ENCODE measurements at regions not wholly inside any gene's neighbourhood (a gene's known extent, or its start where the extent isn't known, plus 50 kb on each side); places are given as distances from the start of the nearest gene placed in this dataset.
"Not testable (repeated sequence)": the region's sequence is repeated elsewhere in the genome, so short reads cannot be mapped to it uniquely, and the experiment has no call there.

DNA sequence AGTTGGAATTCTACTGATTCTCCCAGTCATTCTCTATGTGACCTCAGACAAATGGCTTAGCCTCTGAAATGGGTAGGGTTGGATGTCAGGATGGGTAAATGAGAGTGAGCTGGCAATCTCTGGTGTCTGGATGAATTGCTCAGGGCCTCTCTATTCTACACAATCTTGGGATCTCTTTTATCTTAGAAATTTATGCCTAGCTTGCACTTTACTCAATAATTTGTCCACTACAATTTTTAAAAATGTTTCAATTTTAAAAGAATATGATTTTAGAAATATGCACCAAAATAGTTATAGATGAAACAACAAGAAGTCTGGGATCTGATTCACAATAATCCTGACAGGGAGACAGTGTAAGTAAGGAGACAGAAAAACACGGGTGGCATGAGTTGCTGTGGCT, 134.1 kb downstream of the KLRB1 start:
- H3K4me3 ChIP-seq (ENCODE audit: low read length); H3K36me3 ChIP-seq (ENCODE audit: insufficient read depth, low read length); H3K27me3 ChIP-seq (ENCODE audit: insufficient read depth, low read length); H3K9ac ChIP-seq (ENCODE audit: low read depth, low read length); H3K4me1 ChIP-seq (ENCODE audit: insufficient read depth, low read length); H3K27ac ChIP-seq (ENCODE audit: low read depth, low read length); H3K9me3 ChIP-seq (ENCODE audit: insufficient read depth, low read depth, low read length): not testable (repeated sequence)
- 89% methylated on average over 1 of the region's 1 CpG for WGBS

DNA sequence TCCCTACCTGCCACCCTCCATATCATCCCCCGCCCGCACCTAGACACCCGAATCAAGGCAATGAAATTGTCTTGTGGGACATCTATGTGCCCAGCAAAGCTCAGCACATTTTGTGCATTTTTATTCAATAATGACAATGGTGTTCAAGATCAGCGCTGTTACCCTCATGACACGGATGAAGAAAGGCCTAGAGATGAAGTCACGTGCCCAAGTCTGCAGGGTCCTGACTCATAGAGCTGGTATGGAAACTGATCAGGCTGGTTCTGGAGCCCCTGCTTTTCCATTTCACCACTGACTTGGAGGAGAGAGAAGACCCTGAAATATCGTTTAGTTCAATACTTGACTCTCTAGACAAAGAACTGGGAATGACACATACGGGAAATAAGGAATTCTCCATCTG, 136.2 kb downstream of the KLRB1 start:
- not testable (repeated sequence) for H3K27ac ChIP-seq (ENCODE audit: low read depth, low read length); H3K36me3 ChIP-seq (ENCODE audit: insufficient read depth, low read length); H3K27me3 ChIP-seq (ENCODE audit: insufficient read depth, low read length); H3K9me3 ChIP-seq (ENCODE audit: insufficient read depth, low read depth, low read length); H3K4me1 ChIP-seq (ENCODE audit: insufficient read depth, low read length); H3K9ac ChIP-seq (ENCODE audit: low read depth, low read length); H3K4me3 ChIP-seq (ENCODE audit: low read length)
- 90% methylated on average over 8 of the region's 8 CpGs for WGBS

DNA sequence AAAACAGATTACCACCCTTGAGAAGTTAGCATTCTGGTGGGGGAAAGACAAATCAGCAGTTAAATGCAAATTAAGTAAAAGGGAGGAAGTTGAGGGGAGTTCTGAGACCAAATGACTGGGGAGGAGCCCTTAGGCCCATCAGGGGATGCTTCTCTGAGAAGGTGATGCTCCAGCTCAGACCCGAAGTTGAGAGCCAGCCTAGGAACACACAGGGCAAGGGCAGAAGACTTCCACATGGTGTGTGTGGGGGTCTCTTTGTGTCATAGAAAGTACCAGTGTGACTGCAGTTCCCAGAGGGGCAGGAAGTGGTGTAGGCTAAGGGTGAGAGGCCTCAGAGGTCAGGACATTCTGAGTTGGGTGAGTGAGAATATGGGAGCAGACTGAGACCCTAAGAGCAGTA, 137.3 kb downstream of the KLRB1 start:
- not testable (repeated sequence) for H3K9me3 ChIP-seq (ENCODE audit: insufficient read depth, low read depth, low read length); H3K27me3 ChIP-seq (ENCODE audit: insufficient read depth, low read length); H3K9ac ChIP-seq (ENCODE audit: low read depth, low read length); H3K4me3 ChIP-seq (ENCODE audit: low read length); H3K27ac ChIP-seq (ENCODE audit: low read depth, low read length); H3K4me1 ChIP-seq (ENCODE audit: insufficient read depth, low read length); H3K36me3 ChIP-seq (ENCODE audit: insufficient read depth, low read length)
- 78% methylated on average over 1 of the region's 1 CpG for WGBS

DNA sequence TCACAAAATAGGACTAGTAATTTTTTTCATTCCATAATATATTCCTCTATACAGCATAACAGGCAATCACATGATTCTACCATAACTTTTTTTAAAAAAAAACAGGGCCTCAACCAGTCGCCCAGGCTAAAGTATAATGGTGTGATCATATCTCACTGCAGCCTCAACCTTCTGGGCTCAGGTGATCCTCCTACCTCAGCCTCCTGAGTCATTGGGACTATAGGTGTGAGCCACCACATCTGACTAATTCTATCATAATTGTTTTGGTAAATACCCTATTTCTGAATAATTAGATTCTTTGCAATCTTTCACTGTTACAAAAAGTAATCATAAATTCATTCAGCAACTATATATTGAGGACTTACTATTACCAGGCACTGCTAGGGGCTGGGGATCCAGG, 137.8 kb downstream of the KLRB1 start:
- not testable (repeated sequence) for H3K4me3 ChIP-seq (ENCODE audit: low read length); H3K9me3 ChIP-seq (ENCODE audit: insufficient read depth, low read depth, low read length); H3K27ac ChIP-seq (ENCODE audit: low read depth, low read length); H3K27me3 ChIP-seq (ENCODE audit: insufficient read depth, low read length); H3K4me1 ChIP-seq (ENCODE audit: insufficient read depth, low read length); H3K36me3 ChIP-seq (ENCODE audit: insufficient read depth, low read length); H3K9ac ChIP-seq (ENCODE audit: low read depth, low read length)
- 89% methylated on average over 1 of the region's 1 CpG for WGBS

DNA sequence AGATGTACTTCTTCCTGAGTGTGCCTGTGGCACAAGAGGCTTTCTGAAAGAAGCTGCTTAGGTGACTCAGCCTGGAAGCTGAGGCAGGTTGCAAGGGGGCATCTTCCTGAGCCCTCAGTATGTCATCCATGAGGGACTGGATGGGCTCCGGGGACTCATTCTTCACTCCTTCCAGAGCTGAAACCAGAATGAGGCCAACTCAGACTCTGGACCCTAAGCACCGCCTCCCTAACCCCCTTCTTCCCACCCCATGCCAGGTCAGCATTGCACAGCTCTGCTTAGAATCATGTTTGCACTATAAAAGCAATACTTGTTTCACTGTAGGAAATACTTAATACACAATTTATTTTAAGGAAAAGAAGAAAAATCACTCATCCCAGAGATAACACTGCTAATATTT, 138.3 kb downstream of the KLRB1 start:
- 91% methylated on average over 2 of the region's 2 CpGs for WGBS
- H3K36me3 ChIP-seq (ENCODE audit: insufficient read depth, low read length); H3K4me1 ChIP-seq (ENCODE audit: insufficient read depth, low read length): not testable (repeated sequence)

DNA sequence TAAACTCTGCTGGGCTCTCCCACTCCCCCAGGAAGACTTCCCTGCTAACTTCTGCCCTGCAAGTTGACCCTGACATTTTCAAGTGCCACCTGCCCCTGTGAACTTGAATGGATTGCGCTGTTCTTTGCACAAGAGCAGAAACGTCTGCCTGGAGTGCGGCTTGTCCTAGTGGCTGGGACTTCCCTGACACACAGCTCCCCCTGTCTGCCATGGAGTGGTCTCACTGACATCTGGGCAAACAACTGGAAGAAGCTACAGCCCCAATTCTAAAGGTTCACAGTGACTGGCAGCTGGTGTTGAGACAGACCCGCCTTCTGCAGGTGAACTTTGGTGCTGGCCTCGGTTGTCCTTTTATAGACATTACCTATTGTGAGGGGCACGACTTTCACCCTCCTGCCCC, 138.7 kb downstream of the KLRB1 start:
- H3K36me3 ChIP-seq (ENCODE audit: insufficient read depth, low read length); H3K9me3 ChIP-seq (ENCODE audit: insufficient read depth, low read depth, low read length); H3K27ac ChIP-seq (ENCODE audit: low read depth, low read length); H3K9ac ChIP-seq (ENCODE audit: low read depth, low read length); H3K27me3 ChIP-seq (ENCODE audit: insufficient read depth, low read length); H3K4me3 ChIP-seq (ENCODE audit: low read length); H3K4me1 ChIP-seq (ENCODE audit: insufficient read depth, low read length): not testable (repeated sequence)
- WGBS: 53% methylated on average over 5 of the region's 6 CpGs

More for the DNA sequence above, 138.3 kb downstream of the KLRB1 start:
- H3K9me3 ChIP-seq (ENCODE audit: insufficient read depth, low read depth, low read length); H3K9ac ChIP-seq (ENCODE audit: low read depth, low read length); H3K27me3 ChIP-seq (ENCODE audit: insufficient read depth, low read length); H3K27ac ChIP-seq (ENCODE audit: low read depth, low read length); H3K4me3 ChIP-seq (ENCODE audit: low read length): not testable (repeated sequence)

DNA sequence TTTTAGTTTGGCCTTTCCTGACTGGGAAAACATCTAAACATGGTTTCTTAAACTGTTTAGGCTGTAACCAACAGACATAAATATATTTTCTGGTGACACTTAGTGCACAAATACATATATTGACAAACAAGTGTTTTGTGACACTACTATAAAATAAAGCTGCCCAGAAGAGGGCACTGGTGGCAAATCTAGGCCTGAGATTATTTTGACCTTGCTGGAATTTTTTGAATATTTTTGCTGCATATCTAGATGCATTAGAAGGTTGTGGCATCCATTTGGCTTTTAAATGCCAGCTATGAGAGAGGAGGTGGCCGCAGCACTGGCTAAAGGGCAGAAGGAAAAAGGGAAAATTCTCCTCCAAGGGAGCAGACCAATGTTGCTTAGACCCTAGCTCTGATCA, 139.6 kb downstream of the KLRB1 start:
- H3K27me3 ChIP-seq (ENCODE audit: insufficient read depth, low read length); H3K36me3 ChIP-seq (ENCODE audit: insufficient read depth, low read length); H3K9me3 ChIP-seq (ENCODE audit: insufficient read depth, low read depth, low read length); H3K4me1 ChIP-seq (ENCODE audit: insufficient read depth, low read length); H3K9ac ChIP-seq (ENCODE audit: low read depth, low read length); H3K27ac ChIP-seq (ENCODE audit: low read depth, low read length); H3K4me3 ChIP-seq (ENCODE audit: low read length): not testable (repeated sequence)
- WGBS: no CpG with 5 or more reads among the region's 1 CpG

DNA sequence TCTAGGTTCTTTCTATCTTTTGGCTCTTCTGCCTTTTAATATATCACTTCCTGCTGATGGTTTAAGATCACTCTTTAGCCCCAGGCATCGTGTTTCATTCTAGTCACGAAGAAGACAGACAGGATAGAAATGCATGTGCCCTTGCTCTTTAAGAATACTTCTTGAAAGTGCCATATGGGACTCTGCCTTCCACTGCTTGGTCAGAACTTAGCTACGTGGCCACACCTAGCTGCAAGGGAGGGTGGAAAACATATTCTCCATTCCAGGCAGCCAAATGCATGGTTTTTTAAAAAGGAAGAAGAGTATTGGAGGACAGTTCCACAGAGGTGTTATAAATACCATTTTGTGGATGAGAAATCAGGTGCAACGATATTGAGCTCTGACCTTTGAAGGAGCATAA, 143.3 kb downstream of the KLRB1 start:
- Histone ChIP-seq H3K27me3 (ENCODE audit: insufficient read depth, low read length) (no peaks in the 10 kb centered on the region), H3K27ac (ENCODE audit: low read depth, low read length) (no peak overlapping the region), H3K9me3 (ENCODE audit: insufficient read depth, low read depth, low read length) (no peaks in the 10 kb centered on the region), H3K36me3 (ENCODE audit: insufficient read depth, low read length) (no peaks in the 10 kb centered on the region), H3K9ac (ENCODE audit: low read depth, low read length) (no peak overlapping the region), H3K4me3 (ENCODE audit: low read length) (no peak overlapping the region), H3K4me1 (ENCODE audit: insufficient read depth, low read length) (no peaks in the 10 kb centered on the region)
- 89% methylated on average over 4 of the region's 4 CpGs for WGBS

DNA sequence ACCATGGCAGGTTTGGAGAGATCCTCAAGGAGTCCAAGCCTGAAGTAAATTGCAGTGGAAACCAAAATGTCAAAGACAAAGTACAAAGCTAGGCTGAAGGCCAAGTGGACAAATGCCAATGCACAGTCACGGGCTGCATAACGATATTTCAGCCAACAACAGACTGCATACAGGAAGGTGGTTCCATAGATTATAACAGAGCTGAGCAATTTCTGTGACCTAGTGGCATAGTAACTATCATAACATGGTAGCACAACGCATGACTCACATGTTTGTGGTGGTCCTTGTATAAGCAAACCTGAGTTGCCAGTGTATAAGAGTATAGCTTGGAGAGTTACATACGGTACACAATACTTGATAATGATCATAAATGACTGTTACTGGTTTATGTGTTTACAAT, 152.2 kb downstream of the KLRB1 start:
- 100% methylated on average over 4 of the region's 4 CpGs for WGBS
- not testable (repeated sequence) for H3K27me3 ChIP-seq (ENCODE audit: insufficient read depth, low read length); H3K36me3 ChIP-seq (ENCODE audit: insufficient read depth, low read length); H3K9me3 ChIP-seq (ENCODE audit: insufficient read depth, low read depth, low read length); H3K4me3 ChIP-seq (ENCODE audit: low read length); H3K4me1 ChIP-seq (ENCODE audit: insufficient read depth, low read length); H3K27ac ChIP-seq (ENCODE audit: low read depth, low read length); H3K9ac ChIP-seq (ENCODE audit: low read depth, low read length)

DNA sequence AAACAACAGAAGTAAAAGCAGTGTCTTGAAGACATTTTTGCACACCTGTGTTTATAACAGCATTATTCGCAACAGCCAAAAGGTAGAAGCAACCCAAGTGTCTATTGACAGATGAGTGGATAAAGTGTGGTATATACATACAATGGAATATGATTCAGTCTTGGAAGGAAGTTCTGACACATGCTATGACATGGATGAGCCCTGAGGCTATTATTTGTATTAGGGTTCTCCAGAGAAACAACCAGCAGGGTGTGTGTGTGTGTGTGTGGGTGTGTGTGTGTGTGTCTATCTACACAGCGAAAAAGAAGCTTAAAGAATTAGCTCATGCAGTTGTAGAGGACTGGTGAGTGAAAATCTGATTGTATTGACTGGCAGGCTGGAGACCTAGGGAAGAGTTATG, 153.7 kb downstream of the KLRB1 start:
- H3K27me3 ChIP-seq (ENCODE audit: insufficient read depth, low read length); H3K4me1 ChIP-seq (ENCODE audit: insufficient read depth, low read length); H3K9ac ChIP-seq (ENCODE audit: low read depth, low read length); H3K36me3 ChIP-seq (ENCODE audit: insufficient read depth, low read length); H3K4me3 ChIP-seq (ENCODE audit: low read length); H3K27ac ChIP-seq (ENCODE audit: low read depth, low read length); H3K9me3 ChIP-seq (ENCODE audit: insufficient read depth, low read depth, low read length): not testable (repeated sequence)
- WGBS: 92% methylated on average over 2 of the region's 2 CpGs

DNA sequence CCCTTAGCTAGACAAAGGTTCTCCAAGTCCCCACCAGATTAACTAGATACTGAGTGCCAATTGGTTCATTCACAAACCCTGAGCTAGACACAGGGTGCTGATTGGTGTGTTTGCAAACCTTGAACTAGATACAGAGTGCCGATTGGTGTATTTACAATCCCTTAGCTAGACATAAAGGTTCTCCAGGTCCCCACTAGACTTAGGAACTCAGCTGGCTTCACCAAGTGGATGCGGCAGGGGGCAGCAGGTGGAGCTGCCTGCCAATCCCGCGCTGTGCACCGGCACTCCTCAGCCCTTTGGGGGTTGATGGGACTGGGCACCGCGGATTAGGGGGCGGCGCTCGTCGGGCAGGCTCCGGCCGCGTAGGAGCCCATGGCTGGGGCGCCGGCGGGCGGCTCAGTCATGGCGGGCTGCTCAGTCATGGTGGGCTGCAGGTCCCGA, 157.6 kb downstream of the KLRB1 start:
- 94% methylated on average over 19 of the region's 20 CpGs for WGBS
- not testable (repeated sequence) for H3K36me3 ChIP-seq (ENCODE audit: insufficient read depth, low read length); H3K4me3 ChIP-seq (ENCODE audit: low read length)

DNA sequence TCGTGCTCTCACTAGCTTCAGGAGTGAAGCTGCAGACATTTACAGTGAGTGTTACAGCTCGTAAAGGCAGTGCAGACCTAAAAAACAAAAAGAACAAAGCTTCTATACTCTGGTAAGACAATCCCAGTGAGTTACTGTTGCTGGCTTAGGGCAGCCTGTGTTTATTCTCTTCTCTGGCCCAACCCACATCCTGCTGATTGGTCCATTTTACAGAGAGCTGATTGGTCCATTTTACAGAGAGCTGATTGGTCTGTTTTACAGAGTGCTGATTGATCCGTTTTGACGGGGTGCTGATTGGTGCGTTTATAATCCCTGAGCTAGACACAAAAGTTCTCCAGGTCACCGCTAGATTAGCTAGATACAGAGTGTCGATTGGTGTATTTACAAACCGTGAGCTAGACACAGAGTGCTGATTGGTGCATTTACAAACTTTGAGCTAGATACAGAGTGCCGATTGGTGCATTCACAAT, 158.0 kb downstream of the KLRB1 start:
- not testable (repeated sequence) for H3K4me3 ChIP-seq (ENCODE audit: low read length); H3K9me3 ChIP-seq (ENCODE audit: insufficient read depth, low read depth, low read length); H3K27ac ChIP-seq (ENCODE audit: low read depth, low read length); H3K4me1 ChIP-seq (ENCODE audit: insufficient read depth, low read length); H3K36me3 ChIP-seq (ENCODE audit: insufficient read depth, low read length); H3K27me3 ChIP-seq (ENCODE audit: insufficient read depth, low read length); H3K9ac ChIP-seq (ENCODE audit: low read depth, low read length)
- WGBS: 83% methylated on average over 9 of the region's 9 CpGs

More for the DNA sequence above, 157.6 kb downstream of the KLRB1 start:
- H3K4me1 ChIP-seq (ENCODE audit: insufficient read depth, low read length); H3K9ac ChIP-seq (ENCODE audit: low read depth, low read length); H3K27ac ChIP-seq (ENCODE audit: low read depth, low read length); H3K27me3 ChIP-seq (ENCODE audit: insufficient read depth, low read length); H3K9me3 ChIP-seq (ENCODE audit: insufficient read depth, low read depth, low read length): not testable (repeated sequence)
